Stomach (tissue), 8 donors: ENCODE measurements at regions not wholly inside any gene's neighbourhood (a gene's known extent, or its start where the extent isn't known, plus 50 kb on each side); places are given as distances from the start of the nearest gene placed in this dataset.

ENCODE experiments used
- DNase-seq, 2 donors: peaks; one replicate each; pipeline versions ENCODE4 v3.0.0 to v3.0.0-alpha.2; 2013 to 2019
- H3K27ac ChIP-seq, 5 donors: fragments of 200-600 bp in 4 of 5; sonication (generic) in 4 of 5; one replicate each; pipeline ENCODE4 v1.5.1; 2013 to 2019; ENCODE audit warnings: mild to moderate bottlenecking in 1 of 5, moderate library complexity in 1 of 5
- H3K27me3 ChIP-seq, 3 donors: fragments of 200-600 bp; sonication (generic); one replicate each; pipeline ENCODE4 v1.5.1; 2017 to 2019; ENCODE audit warnings: mixed run types in 1 of 3
- H3K36me3 ChIP-seq, 4 donors: fragments of 200-600 bp; sonication (generic); 1 replicate in 3 of 4; 2 replicates in 1 of 4; pipeline ENCODE4 v1.5.1; 2016 to 2019
- H3K4me1 ChIP-seq, 4 donors: fragments of 200-600 bp; sonication (generic); one replicate each; pipeline ENCODE4 v1.5.1; 2016 to 2019
- H3K4me3 ChIP-seq, 4 donors: fragments of 200-600 bp; sonication (generic) in 3 of 4; one replicate each; pipeline ENCODE4 v1.5.1; 2016 to 2019; ENCODE audit warnings: mild to moderate bottlenecking in 1 of 4
- H3K9me3 ChIP-seq, 4 donors: fragments of 200-600 bp; sonication (generic); one replicate each; pipeline ENCODE4 v1.5.1; 2016 to 2019
- CTCF ChIP-seq, 7 experiments: fragments of 450-650 bp in 4 of 7; fragments of 200-600 bp in 3 of 7; sonication (generic) in 3 of 7; IDR thresholded peaks; one replicate each; pipeline ENCODE4 v1.5.1; 2016 to 2019; ENCODE audit warnings: antibody characterized with exemption in 7 of 7, control low read depth in 2 of 7, mild to moderate bottlenecking in 1 of 7
- EP300 ChIP-seq: sonication (generic); formaldehyde crosslinking; IDR thresholded peaks from one replicate; pipeline ENCODE4 v1.6.1; 2017; ENCODE audit warnings: antibody characterized with exemption
- POLR2A ChIP-seq, 4 donors: fragments of 450-650 bp; IDR thresholded peaks; one replicate each; pipeline ENCODE4 v1.6.1; 2016; ENCODE audit warnings: antibody characterized with exemption in 4 of 4, control low read depth in 2 of 4, mild to moderate bottlenecking in 1 of 4, moderate library complexity in 1 of 4
- POLR2AphosphoS5 ChIP-seq, 3 donors: sonication (generic); formaldehyde crosslinking; IDR thresholded peaks; one replicate each; pipeline ENCODE4 v1.6.1; 2016; ENCODE audit warnings: antibody characterized with exemption in 3 of 3
- WGBS, 5 donors: extraction: QIAGEN DNeasy Blood & Tissue Kit in 3 of 5; methylation state at CpG; one replicate each; pipeline versions ENCODE4 v1.1.5 to v1.1.7; 2013 to 2018; 5-methylcytosine and 5-hydroxymethylcytosine counted together
- intact Hi-C: fragments of 100-400 bp; cut with DNase I; formaldehyde crosslinking; loops from one replicate; pipeline ENCODE4 v1.15.1; 2023; ENCODE audit warnings: low total_unique reads
- donor health status: healthy with polysubstance abuse.
- donor health status: Bipolar disorder and iron deficiency.
- donor health status: healthy.

DNA sequence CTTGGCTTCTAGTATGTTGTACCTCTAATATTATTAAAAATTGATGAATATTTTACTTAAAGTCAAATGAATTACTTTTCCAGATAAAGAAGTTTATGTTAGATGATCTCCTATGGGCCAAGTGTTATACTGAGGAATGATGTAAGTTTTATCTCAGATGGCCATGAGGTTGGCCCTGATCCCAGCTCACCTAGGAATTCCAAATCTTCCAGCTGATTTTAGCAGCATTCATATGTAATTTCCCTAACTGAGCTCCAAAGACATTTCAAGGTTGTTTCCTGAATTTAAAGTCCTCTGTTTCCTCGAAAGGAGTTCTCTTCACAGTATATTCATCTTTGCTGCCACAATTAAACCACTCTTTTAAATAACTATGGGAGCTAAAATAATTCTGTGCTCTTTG, 1670.4 kb upstream of the SPRY2 start:
- intact Hi-C loops, result no loop called here
- TF ChIP-seq POLR2AphosphoS5 (IDR thresholded peaks at IDR 0.05) (no peak), EP300 (no peak), CTCF (IDR thresholded peaks at IDR 0.05) (no peak), POLR2A (IDR thresholded peaks at IDR 0.05) (no peak)
- Histone ChIP-seq H3K4me3 (no peak overlapping the region), H3K27ac (no peak overlapping the region), H3K27me3 (no peaks in the 10 kb centered on the region), H3K4me1 (no peaks in the 10 kb centered on the region), H3K36me3 (no peaks in the 10 kb centered on the region), H3K9me3 (no peaks in the 10 kb centered on the region)
- no peak for DNase-seq
- 49 to 74% (median 62%) methylated on average over 1 of the region's 1 CpG for WGBS, 5 donors

GRCh38 chr13:82010780-82011179, 1669.9 kb upstream of the SPRY2 start:
- Histone ChIP-seq H3K27me3 (no peaks in the 10 kb centered on the region), H3K9me3 (no peaks in the 10 kb centered on the region), H3K4me3 (no peak overlapping the region), H3K4me1 (no peaks in the 10 kb centered on the region), H3K27ac (no peak overlapping the region), H3K36me3 (no peaks in the 10 kb centered on the region)
- peak in 1 of 2 donors; percentile 11 for DNase-seq
- 34 to 47% (median 41%) methylated on average over 2 of the region's 2 CpGs for WGBS, 5 donors
- TF ChIP-seq POLR2AphosphoS5 (IDR thresholded peaks at IDR 0.05), result no peak
- TF ChIP-seq CTCF (IDR thresholded peaks at IDR 0.05), result no peak
- no peak for TF ChIP-seq EP300
- no peak for TF ChIP-seq POLR2A (IDR thresholded peaks at IDR 0.05)
- intact Hi-C loops, result no loop called here

GRCh38 chr13:82002710-82003109, 1661.8 kb upstream of the SPRY2 start:
- intact Hi-C loops, result no loop called here
- WGBS, 5 donors, result 48 to 68% (median 64%) methylated on average over 3 of the region's 3 CpGs
- Histone ChIP-seq H3K4me3 (no peak overlapping the region), H3K27ac (no peak overlapping the region), H3K9me3 (no peaks in the 10 kb centered on the region), H3K27me3 (no peaks in the 10 kb centered on the region), H3K4me1 (no peaks in the 10 kb centered on the region), H3K36me3 (no peaks in the 10 kb centered on the region)
- DNase-seq, result no peak
- TF ChIP-seq POLR2AphosphoS5 (IDR thresholded peaks at IDR 0.05), result no peak
- TF ChIP-seq EP300, result no peak
- TF ChIP-seq CTCF (IDR thresholded peaks at IDR 0.05), result no peak

GRCh38 chr13:81995316-81995715, 1654.4 kb upstream of the SPRY2 start:
- DNase-seq, result no peak
- H3K27me3 ChIP-seq, result no peaks in the 10 kb centered on the region
- intact Hi-C loops, result no loop called here
- no peak overlapping the region for H3K4me3 ChIP-seq
- H3K9me3 ChIP-seq, result no peaks in the 10 kb centered on the region
- no peak overlapping the region for H3K27ac ChIP-seq
- TF ChIP-seq EP300 (no peak), POLR2AphosphoS5 (IDR thresholded peaks at IDR 0.05) (no peak), POLR2A (IDR thresholded peaks at IDR 0.05) (no peak)
- H3K36me3 ChIP-seq, result no peaks in the 10 kb centered on the region
- 73 to 84% (median 77%) methylated on average over 3 of the region's 3 CpGs for WGBS, 5 donors
- H3K4me1 ChIP-seq, result no peaks in the 10 kb centered on the region

GRCh38 chr13:81990652-81991051, 1649.7 kb upstream of the SPRY2 start:
- Histone ChIP-seq H3K4me1 (peaks cover 0 to 11% (median 0%) of the 10 kb centered on the region in 4 donors), H3K27me3 (no peaks in the 10 kb centered on the region), H3K4me3 (no peak overlapping the region), H3K27ac (no peak overlapping the region), H3K36me3 (no peaks in the 10 kb centered on the region), H3K9me3 (no peaks in the 10 kb centered on the region)
- no peak for TF ChIP-seq CTCF (IDR thresholded peaks at IDR 0.05)
- no peak for TF ChIP-seq POLR2A (IDR thresholded peaks at IDR 0.05)
- TF ChIP-seq EP300, result no peak
- TF ChIP-seq POLR2AphosphoS5 (IDR thresholded peaks at IDR 0.05), result no peak
- WGBS, 5 donors, result 89 to 94% (median 92%) methylated on average over 6 of the region's 6 CpGs
- DNase-seq, result no peak
- intact Hi-C loops, result no loop called here
